ENCODE measurements at regions not wholly inside any gene's neighbourhood (a gene's known extent, or its start where the extent isn't known, plus 50 kb on each side); places are given as distances from the start of the nearest gene placed in this dataset.

DNA sequence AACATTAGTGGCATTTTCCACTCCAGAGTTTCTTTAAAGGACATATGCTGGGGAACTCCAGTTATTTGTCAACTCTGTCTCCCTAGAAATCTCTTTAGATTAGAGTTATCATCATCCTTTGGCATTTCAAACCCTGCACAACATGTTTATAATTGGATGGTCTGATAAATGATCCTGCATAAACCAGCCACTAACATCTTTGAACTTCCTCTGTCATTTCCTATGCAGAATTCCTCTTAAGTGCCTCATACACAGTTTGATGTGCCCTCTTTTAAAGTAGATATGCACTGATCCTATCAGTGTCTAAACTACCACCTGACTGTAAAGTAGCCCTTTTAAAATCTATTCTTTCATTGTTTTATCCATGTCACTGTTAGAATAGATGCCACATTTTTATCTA, 306.3 kb upstream of the IRAK1BP1 start:
- TF ChIP-seq, protein P1, sequence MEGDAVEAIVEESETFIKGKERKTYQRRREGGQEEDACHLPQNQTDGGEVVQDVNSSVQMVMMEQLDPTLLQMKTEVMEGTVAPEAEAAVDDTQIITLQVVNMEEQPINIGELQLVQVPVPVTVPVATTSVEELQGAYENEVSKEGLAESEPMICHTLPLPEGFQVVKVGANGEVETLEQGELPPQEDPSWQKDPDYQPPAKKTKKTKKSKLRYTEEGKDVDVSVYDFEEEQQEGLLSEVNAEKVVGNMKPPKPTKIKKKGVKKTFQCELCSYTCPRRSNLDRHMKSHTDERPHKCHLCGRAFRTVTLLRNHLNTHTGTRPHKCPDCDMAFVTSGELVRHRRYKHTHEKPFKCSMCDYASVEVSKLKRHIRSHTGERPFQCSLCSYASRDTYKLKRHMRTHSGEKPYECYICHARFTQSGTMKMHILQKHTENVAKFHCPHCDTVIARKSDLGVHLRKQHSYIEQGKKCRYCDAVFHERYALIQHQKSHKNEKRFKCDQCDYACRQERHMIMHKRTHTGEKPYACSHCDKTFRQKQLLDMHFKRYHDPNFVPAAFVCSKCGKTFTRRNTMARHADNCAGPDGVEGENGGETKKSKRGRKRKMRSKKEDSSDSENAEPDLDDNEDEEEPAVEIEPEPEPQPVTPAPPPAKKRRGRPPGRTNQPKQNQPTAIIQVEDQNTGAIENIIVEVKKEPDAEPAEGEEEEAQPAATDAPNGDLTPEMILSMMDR (IDR thresholded peaks at IDR 0.05), result no peak
- no peak for TF ChIP-seq POLR2A (IDR thresholded peaks at IDR 0.05)
